GM21367 (cell line): ENCODE measurements at regions not wholly inside any gene's neighbourhood (a gene's known extent, or its start where the extent isn't known, plus 50 kb on each side); places are given as distances from the start of the nearest gene placed in this dataset.

Source experiments
- ATAC-seq: cut with Tn5 transposase; IDR thresholded peaks from one replicate; pipeline ENCODE4 v1.9.1; 2021; ENCODE audit not compliant: unreplicated experiment

DNA sequence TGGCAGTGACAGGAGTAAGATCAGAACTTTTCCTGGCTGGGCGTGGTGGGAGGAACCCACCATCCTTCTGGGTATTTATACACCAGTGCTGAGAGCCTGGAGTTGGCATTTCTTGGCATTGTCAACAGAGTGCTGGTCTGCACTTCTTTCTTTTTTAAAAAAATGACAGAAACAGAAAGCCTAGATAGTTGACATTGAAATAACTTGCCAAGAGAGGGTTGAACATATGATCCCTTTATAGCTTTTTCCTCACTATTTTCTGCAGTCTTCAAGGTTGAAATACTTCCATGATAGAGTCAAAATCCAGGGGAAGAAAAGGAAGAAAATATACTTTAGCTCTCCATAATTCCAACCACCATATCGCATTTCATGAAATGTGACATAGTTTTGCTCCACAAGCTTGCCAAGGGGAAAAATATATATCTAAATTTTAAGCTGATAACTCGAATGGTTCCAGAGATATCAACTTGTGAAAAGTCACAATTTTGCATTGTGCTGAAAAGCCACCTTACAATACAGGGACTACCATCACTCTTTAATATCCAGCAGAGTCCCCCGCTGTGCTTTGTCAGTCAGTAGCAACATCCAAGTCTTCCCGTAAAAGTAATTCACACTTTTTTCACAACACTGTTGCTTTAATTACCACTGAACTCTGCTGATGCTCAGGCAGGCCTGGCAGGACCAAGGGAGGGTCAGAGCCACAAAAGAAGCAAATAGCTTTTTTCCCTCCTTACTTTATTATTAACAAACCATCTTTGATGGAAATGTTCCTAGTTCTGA is 764.9 kb upstream of the FANCL start:
- no peak for ATAC-seq

DNA sequence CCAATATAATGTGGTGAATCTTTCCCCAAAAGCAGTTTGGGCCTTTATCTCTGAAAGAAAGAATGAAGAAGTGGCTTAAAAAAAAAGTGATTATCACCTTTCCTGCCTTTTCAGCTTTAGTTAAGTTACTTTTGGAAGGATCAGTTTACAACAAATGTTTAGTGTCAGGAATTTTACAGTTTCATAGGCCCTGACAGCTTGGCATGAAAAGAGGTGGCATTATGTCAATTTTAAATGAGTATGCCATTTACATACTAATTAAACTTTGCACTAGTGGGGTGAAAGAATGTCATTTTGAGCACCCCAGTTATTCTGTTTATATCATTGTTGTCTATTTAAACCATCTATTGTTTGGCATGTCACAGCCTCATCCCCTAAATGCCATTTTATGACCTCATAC is 763.5 kb upstream of the FANCL start:
- ATAC-seq = no peak

DNA sequence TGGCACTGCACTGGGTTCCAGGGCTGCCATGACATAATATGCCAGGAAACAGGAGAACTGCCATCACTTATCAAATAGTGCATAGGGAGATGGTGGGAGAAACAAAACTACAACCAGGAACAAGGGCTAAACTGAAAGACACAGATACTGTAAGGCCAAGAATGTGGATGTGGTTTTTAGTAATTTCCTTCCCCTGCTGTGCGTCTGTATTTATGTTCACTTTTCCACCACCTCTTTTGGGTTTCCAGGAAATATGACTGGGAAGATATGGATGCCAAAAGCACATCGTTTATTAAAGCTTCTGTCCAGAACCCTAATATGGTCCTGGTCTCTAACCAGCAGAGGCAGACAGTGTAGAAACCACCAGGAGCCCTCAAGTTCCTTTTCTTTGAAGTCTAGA is 759.7 kb upstream of the FANCL start:
- no peak for ATAC-seq

DNA sequence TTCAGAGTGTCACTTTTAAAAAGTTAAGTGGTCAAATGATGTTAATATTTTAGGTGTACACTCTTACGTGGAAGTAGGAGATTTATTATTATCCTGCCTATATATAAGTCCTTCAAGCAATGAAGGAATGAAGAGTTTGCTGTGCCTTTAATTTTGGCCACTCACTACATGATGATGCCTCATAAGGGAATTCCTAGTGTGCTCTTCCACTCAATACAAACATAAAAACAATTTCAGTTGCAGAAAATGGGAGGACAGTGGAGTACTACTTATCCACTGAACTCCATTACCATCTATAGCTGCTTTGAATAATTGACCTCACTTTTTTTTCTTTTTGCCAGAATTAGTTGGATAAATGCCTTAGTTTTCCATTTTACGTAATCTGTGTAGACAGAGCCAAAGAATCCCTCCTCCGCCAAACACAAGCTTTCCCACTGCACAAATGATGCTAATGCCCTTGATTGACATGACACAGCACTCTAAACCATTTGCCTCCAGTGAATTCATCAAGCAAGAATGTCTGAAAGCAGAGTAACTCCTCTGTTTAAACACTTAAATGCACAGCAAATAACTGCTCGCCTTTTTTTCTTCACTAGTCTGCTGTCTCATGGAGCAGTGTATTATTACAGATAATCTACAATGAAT is 751.1 kb upstream of the FANCL start:
- no peak for ATAC-seq

DNA sequence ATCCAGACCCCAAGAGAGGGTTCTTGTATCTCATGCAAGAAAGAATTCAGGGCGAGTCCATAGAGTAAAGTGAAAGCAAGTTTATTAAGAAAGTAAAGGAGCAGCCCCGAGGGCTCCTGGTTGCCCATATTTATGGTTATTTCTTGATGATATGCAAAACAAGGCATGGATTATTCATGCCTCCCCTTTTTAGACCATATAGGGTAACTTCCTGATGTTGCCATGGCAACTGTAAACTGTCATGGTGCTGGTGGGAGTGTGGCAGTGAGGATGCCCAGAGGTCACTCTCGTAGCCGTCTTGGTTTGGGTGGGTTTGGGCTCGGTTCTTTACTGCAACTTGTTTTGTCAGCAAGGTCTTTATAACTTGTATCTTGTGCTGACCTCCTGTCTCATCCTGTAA is 750.2 kb upstream of the FANCL start:
- ATAC-seq = no peak

DNA sequence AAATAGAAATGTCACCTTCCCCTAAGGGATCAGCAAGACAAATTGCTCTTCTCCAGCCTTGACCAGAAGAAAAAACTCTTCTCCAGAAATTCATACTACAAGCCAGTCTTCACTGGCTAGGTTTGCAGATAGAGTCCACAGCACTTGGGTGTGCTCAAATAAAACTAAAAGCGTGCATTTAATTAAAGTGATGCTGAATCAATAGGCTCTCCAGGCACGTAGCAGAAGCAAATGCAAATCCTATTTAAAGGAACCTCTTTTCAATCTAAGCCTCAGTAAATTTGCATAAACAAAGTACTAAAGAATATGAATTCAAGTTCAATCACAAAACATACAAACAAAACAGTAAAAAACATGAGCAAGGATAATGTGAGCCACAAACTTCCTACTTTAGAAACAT is 744.4 kb upstream of the FANCL start:
- ATAC-seq = no peak

DNA sequence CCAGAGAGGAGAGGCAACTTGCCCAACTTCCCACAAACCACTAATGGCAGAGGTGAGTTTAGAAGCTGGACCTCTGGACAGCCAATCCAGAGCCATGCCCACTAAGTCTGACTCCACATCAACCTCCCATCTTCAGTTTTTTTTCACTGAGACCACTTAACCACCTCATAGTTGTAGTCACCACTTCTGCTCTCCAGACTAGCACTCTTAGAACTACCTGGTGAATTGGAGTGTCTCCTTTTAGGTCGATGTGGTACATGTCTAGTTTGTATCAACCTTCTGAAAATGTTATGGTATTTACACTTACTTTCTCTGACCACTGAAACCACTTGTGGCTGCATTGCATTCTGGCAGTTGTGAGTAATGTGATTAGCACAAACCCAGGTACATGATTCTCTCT is 743.6 kb upstream of the FANCL start:
- ATAC-seq = no peak

DNA sequence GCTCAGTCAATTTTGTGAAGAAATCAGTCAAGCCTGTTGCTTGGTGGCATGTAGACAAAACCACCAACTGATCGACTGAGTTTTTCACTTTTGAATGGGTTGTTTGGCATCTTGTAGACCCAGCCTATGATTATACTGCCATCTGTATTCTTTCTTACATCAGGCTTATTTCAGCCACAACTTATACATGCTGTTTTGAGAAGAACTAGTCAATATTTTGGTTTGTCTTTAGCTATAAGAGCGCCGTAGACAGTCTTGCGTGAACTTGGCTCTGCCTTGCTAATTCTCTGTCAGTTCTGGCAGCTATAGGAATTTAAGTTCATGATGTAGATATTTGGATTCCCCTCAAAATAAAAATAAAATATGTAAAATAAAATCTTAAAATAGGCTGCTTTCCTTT is 742.0 kb upstream of the FANCL start:
- no peak for ATAC-seq

DNA sequence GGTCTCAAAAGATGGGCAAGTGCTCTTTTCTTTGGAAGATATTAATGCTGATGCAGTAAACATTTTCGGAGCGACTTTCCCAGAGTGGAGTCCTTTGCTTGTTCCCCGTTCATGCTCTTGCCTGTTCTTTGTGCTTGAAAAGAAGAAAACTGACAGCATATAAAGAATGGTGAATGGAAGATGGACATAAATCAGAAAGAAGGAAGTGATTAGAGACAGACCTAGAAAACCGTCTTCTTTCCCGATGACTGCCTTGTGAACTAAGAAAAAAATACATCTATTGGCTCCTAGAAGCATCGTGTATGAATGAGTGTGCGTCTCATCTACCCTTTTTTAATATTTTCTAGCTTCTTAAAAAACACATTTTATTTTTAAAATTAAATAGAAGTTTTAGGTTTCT is 740.1 kb upstream of the FANCL start:
- no peak for ATAC-seq

DNA sequence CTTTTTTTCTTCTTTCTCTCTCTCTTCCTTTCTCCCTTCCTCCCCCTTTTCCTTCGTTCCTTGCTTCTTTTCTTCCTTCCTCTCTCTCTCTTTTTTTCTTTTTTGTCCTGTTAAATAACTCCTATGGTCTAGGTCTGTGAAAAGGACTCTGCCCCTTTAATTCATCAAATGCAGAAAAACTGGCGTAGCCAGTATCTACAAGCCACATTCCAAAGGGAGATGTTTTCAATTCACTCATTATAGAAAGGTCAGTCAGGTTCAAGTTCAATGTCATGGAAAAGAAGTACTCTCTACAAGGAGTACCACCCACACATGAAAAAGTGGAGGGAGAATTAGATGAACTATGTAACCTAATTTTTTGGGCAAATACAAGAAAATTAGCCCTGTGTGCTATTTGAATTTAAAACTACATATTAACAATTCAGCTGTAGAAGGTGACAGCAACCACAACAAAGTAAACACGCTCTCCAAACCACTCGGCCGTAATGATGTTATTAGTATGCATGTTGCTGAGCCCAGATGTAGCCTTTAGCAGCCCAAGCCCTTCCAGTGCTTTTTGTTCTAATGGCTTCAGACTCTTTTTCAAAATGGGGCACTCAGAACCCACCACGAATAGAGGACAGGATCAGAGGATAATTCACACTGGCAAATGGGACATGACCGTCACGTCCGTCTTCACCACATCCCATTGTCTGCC is 735.4 kb upstream of the FANCL start:
- ATAC-seq = no peak

DNA sequence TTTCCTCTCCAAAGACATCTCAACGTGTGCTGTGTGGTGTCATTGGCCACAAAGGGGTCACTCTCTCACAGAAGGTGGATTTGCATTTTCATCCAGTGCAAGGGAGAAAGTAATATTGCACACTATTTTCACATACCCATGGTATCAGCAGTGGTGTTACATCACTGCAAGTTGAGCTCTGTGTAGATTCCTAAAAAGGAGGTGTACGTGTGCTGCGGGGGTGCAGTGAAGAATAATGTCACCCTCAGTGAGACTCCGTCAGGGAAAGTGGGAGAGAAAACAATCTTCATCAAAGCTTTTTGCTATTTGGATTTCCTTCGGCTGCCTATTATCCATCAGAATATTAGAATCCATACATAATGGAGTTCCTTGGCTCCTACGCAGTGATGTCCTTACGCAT is 733.8 kb upstream of the FANCL start:
- no peak for ATAC-seq

DNA sequence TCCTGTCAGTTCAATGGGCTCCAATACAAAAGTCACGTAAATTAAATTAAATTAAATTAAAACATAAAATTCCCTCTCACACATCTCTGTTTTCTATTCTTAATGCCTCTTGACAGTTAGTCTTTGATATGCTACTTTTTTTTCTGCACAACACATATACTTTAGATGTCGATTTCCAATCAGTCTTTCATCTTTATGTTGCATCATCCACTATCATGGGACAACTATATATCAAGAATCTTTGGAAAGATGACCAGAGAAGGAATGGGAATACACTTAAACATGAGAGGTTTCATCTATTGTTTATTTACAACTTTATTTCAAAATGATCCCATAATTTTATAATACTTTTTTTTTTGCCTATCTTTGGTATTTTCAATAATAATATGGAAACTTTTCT is 733.3 kb upstream of the FANCL start:
- no peak for ATAC-seq

DNA sequence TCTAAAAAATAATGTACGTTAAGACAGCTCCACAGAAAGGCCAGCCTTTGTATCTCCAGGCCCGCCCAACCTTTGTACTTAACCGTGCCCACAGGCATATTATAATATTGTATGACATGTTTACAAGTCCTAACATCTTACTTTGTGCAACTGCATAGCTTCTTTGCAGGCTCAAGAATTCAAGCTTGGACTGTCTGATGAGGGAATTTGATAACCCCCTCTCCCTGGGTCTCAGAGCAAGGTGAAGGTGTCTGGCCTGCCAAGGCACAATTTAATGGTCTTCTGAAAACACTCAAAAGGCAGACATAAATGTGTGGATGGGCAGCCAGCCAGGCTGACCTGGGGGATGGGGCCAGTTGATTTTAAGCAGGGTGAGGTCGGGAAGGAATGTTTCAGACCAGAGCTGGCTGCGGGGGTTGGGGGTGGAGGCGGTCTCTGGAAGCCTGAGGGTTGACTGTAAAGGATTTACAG is 732.7 kb upstream of the FANCL start:
- no peak for ATAC-seq

DNA sequence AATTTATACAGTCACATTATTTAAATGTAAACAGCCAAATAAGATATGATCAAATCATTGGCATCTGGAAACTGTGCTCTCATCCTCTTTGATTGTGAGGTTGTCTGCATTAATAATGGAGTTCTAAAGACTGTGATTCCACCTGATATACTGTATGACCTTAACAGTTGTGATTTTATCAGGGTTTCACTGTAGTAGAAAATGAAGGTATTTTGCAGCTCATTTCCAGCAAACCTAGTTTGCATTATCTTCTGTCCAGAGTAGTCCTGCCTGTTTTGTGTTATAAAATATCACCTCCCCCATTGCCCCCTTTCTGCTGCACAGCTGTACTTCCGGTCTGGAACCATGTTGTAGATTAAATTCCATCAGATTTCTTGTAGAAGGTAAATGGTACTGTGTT is 731.6 kb upstream of the FANCL start:
- no peak for ATAC-seq

DNA sequence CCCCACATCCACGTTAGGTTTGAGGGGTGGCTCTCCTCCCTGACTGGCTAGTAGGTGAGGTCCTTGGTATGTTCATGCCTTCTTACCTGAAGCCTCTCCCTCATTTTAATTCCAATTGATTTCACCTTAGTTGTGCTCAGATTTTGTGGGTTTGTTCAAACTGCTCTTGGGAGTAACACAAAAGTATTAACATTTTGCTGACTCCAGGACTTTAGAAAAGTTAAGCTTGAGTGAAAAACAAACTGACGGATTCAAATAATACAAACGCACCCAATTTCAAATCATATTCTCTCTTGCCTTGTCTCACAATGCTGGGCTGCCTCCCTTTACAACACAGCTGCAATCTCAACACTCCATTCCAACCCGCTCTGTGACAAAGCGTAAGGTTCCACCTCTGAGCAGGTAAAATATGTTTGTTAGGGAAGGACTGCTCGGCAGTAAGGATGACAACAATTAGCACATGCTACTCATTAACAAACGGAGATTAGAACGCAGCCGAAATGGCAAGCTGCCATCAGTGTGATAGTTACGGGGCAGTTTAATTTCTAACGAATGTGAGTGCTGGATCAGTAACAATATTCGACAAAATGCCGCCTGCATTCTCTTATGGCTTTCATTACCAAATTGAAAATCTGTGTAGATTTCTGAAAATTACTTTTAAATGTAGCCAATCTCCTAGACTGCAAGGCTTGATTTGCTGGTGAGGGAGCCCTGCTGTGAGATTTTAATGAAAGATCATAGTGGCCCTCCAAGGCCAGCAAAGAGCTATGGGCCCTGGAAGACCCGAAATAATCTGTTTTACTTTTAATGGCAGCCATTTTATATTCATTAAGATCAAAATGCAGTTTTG is 730.6 kb upstream of the FANCL start:
- no peak for ATAC-seq

DNA sequence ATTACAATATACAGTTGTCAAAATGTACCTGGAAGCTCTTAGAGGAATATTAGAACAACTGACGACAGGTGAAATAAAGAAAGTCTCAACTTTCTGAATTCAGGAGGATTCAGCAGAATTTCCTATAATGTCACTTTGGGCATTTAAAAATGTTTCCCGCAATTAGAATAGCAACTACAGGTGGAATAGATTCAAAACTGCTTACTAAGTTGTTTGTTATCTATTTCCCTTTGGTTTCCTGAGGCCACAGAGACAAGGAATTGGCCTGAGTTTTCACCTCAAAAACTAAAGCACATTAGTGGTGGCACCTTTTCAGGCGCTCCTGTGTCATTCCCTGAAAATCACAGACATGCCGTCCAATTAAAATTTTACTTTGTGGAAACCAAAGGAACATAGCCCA is 729.2 kb upstream of the FANCL start:
- ATAC-seq = no peak

DNA sequence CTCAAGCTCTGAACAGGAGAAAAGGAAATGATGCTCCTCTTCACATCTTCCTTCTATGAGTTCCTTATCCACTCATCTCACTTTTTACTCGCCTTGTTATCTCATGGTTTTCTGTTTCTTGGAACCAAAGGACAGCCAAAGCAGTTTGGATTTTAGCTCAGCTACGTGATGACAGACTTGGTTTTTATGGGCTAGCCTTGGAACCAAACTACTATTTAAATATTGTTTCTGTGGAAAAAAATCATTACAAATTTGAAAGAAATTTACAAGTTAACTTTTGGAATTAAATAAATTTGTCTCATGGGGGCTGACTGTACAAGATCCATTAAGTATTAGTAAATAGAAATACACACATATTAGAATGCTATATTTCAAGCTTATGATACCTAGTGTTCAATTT is 727.8 kb upstream of the FANCL start:
- ATAC-seq = no peak

DNA sequence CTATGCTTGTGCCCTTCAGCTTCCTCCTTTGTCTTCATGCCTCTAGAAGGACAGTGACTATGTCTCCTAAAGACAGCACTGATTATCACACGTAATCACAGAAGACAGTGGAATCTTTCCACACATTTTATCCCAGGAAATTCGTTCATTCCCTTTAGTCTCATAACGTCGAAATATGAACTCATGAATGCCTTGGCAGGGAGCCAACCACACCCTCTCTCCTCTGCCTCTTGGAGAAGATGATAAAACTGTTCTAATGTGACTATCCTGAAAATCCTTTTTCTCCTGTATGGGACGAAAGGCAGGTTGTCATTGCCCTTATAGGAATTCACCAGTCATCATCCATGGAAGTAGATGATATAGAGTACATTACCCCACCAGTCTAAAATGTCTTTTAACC is 726.6 kb upstream of the FANCL start:
- no peak for ATAC-seq

DNA sequence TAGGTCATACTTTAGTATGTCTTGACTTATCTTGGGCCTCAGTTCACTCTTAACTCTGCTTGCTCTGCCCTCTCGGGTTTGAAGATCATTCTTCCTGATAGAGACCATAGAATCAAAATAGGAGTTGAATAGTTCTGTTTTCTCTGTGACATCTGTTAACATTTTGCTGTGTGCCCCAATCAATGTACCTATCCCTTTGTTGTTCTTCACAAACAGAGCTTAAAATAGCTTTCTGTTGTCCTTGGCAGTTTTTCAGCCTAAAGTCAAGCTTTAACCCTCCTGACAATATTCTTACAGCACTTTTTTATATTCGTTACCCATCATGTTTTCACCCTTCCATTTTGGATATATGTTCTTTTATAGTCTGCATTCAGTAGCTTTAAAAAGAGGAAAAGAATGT is 724.5 kb upstream of the FANCL start:
- ATAC-seq = no peak

DNA sequence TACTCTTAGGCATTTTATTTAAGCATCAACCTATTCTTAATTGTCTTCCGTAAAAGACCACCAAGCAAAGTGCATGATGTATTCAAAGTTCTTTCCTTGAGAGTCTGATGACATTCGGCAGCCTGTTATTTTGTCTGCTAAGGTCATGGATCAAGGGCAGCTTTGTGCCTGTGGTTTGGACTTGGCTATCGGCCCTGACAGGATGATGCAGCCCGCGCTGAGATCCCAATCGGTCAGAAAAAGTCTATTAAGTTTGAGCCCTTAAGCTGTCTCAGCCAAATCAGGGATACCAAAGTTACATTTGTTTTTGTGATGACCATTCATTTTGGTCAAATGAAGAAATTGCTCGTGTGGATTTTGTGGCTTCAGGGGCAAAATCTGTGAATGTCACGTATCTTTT is 718.9 kb upstream of the FANCL start:
- no peak for ATAC-seq

DNA sequence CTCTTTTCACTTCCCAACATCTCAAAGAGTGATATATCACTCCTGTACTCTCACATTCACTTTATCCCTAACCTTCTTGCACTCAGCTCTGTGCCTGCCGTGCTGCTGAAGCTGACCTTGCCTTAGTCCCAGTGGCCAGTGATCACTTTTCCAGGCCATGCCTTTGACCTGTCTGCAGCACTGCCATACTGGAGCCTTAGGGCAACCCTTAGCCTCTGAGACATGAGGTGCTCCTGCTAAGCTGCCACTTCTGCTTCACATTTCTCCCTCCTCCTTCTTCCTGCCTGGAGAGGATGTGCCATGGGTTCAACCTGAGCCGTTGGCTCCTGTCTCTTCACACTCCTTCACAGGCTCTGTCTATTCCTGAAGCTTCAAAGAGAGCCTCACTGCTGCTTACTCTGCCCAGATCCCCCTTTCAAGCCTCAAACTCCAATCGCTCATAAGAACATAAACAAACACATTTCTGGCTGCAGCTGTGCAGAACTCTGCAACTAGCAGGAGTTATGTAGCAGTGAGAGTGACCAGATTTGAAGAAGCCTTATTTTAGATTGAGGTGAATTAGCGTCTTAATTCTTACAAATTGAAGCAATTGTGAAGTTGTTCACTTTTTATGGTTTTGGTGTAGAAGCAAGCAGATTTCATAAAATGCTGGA is 716.2 kb upstream of the FANCL start:
- no peak for ATAC-seq
